Duodenal mucosa (tissue), 2 donors: ENCODE measurements at regions not wholly inside any gene's neighbourhood (a gene's known extent, or its start where the extent isn't known, plus 50 kb on each side); places are given as distances from the start of the nearest gene placed in this dataset.
"Not testable (repeated sequence)": the region's sequence is repeated elsewhere in the genome, so short reads cannot be mapped to it uniquely, and the experiment has no call there.

Source experiments
- H3K27ac ChIP-seq: one replicate; pipeline ENCODE4 v1.7.0; 2013; ENCODE audit warnings: low read depth, low read length
- H3K27me3 ChIP-seq, 2 donors: one replicate each; pipeline ENCODE4 v1.7.0; 2013; ENCODE audit warnings: low read length in 2 of 2, control low read depth in 1 of 2; ENCODE audit not compliant: insufficient read depth in 2 of 2, control insufficient read depth in 1 of 2
- H3K36me3 ChIP-seq, 2 donors: one replicate each; pipeline ENCODE4 v1.7.0; 2013; ENCODE audit warnings: low read length in 2 of 2, control low read depth in 1 of 2; ENCODE audit not compliant: insufficient read depth in 2 of 2, control insufficient read depth in 1 of 2
- H3K4me1 ChIP-seq, 2 donors: one replicate each; pipeline ENCODE4 v1.7.0; 2013; ENCODE audit warnings: low read length in 2 of 2, control low read depth in 1 of 2; ENCODE audit not compliant: insufficient read depth in 2 of 2, control insufficient read depth in 1 of 2
- H3K4me3 ChIP-seq, 2 donors: one replicate each; pipeline ENCODE4 v1.7.0; 2013; ENCODE audit warnings: low read length in 2 of 2, low read depth in 1 of 2
- H3K9ac ChIP-seq, 2 donors: one replicate each; pipeline ENCODE4 v1.7.0; 2013; ENCODE audit warnings: low read length in 2 of 2, low read depth in 1 of 2
- H3K9me3 ChIP-seq, 2 donors: one replicate each; pipeline ENCODE4 v1.7.0; 2013; ENCODE audit warnings: low read length in 2 of 2, control low read depth in 1 of 2; ENCODE audit not compliant: control insufficient read depth in 1 of 2

DNA sequence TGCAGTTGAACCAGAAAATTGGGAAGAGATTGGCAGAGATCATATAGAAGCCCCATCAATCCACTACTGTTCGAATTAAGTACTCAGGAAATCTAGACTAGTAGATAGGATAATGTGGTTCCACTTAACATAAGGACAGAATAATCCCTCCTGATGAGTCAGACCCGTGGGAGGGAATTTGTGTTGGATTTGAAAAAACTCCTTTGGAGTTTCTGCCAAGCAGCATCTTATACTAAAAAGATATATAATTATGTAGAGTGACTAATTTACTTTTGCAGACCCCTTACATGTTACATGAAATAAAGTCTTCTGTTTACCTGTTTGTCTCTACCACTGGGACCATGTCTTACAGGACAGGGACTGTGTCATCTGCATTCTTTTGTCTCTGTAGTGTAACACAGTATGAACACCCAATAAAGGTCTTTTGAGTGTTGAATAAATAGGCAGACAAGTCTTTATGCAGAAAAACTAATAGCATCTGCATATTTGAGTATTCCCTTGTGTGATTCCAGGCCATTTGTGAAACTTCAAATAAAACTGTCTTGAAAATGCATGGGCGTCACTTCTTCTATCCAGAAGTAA is 122.6 kb upstream of the DNAJC10 start:
- Histone ChIP-seq H3K9me3 (no peaks in the 10 kb centered on the region), H3K4me3 (no peak overlapping the region), H3K4me1 (no peaks in the 10 kb centered on the region), H3K27ac (no peak overlapping the region), H3K36me3 (no peaks in the 10 kb centered on the region), H3K9ac (no peak overlapping the region), H3K27me3 (no peaks in the 10 kb centered on the region)

DNA sequence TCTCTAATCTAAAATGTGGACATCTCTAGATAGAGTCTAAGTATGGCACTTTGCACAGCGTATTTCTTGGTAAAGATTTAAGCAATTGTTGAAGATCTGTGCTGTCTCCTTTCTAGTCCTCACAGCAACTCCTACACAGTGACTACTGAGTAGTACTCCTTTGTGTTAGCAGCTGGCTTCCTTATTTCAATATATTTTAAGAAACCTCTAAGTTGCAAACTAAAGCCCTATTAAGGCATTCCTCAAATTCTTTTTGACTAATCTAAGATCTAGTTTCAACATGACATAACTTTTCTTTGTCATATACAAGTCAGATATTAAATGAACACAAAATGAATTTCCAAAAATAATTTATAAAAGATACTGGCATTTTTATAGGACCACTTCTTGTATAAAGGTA is 121.8 kb upstream of the DNAJC10 start:
- H3K9me3 ChIP-seq, result no peaks in the 10 kb centered on the region
- no peaks in the 10 kb centered on the region for H3K36me3 ChIP-seq
- no peaks in the 10 kb centered on the region for H3K4me1 ChIP-seq
- no peaks in the 10 kb centered on the region for H3K27me3 ChIP-seq
- H3K9ac ChIP-seq, result no peak overlapping the region
- H3K4me3 ChIP-seq, result no peak overlapping the region
- no peak overlapping the region for H3K27ac ChIP-seq

- Histone ChIP-seq H3K36me3 (no peaks in the 10 kb centered on the region), H3K4me3 (no peak overlapping the region), H3K9ac (no peak overlapping the region), H3K27me3 (no peaks in the 10 kb centered on the region), H3K4me1 (no peaks in the 10 kb centered on the region), H3K27ac (no peak overlapping the region), H3K9me3 (no peaks in the 10 kb centered on the region)
These were observed 120.4 kb upstream of the DNAJC10 start for GRCh38 chr2:182595650-182596049.

DNA sequence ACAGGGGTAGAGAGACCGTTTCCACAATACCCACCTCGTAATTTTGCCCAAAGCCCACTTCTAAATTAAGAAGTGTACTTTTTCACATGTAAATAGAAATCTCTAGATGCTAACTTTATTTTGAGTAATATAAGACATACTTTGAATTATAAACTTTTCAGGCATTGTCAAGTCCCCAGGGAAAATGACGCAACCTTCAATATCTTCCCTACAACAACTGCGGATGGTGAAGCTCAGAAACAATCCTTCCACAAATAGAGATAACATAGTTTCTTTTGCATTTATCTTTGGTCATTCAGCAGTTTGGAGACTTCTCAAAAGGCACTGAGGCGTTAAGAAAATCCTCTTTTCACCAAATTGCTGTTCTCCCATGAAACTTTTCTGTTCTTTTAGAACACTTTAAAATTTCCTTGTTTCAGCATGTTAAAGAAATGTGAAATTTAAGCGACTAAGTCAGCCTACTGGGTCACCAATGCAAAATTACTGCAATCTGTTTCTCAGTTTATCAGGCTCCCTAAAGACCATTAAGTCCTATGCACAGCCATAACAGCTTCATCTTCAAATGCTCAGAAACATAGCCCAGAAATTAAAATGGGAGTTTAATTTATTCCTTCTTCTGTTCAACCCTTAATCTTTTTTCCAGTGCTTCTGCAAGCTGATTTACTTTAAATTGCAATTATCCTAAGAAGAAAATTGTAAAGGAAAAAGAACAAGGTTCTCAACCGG is 118.3 kb upstream of the DNAJC10 start:
- no peaks in the 10 kb centered on the region for H3K4me1 ChIP-seq
- no peak overlapping the region for H3K9ac ChIP-seq
- no peak overlapping the region for H3K27ac ChIP-seq
- no peaks in the 10 kb centered on the region for H3K9me3 ChIP-seq
- H3K4me3 ChIP-seq, result no peak overlapping the region
- no peaks in the 10 kb centered on the region for H3K36me3 ChIP-seq
- no peaks in the 10 kb centered on the region for H3K27me3 ChIP-seq

- Histone ChIP-seq H3K36me3 (no peaks in the 10 kb centered on the region), H3K9me3 (no peaks in the 10 kb centered on the region), H3K4me3 (no peak overlapping the region), H3K27ac (no peak overlapping the region), H3K9ac (no peak overlapping the region), H3K27me3 (no peaks in the 10 kb centered on the region), H3K4me1 (no peaks in the 10 kb centered on the region)
These were observed 117.4 kb upstream of the DNAJC10 start for GRCh38 chr2:182598626-182599025.

GRCh38 chr2:182605166-182605565 is 110.9 kb upstream of the DNAJC10 start:
- Histone ChIP-seq H3K27me3 (no peaks in the 10 kb centered on the region), H3K36me3 (no peaks in the 10 kb centered on the region), H3K4me3 (no peak overlapping the region), H3K27ac (no peak overlapping the region), H3K9ac (no peak overlapping the region), H3K4me1 (no peaks in the 10 kb centered on the region), H3K9me3 (no peaks in the 10 kb centered on the region)

DNA sequence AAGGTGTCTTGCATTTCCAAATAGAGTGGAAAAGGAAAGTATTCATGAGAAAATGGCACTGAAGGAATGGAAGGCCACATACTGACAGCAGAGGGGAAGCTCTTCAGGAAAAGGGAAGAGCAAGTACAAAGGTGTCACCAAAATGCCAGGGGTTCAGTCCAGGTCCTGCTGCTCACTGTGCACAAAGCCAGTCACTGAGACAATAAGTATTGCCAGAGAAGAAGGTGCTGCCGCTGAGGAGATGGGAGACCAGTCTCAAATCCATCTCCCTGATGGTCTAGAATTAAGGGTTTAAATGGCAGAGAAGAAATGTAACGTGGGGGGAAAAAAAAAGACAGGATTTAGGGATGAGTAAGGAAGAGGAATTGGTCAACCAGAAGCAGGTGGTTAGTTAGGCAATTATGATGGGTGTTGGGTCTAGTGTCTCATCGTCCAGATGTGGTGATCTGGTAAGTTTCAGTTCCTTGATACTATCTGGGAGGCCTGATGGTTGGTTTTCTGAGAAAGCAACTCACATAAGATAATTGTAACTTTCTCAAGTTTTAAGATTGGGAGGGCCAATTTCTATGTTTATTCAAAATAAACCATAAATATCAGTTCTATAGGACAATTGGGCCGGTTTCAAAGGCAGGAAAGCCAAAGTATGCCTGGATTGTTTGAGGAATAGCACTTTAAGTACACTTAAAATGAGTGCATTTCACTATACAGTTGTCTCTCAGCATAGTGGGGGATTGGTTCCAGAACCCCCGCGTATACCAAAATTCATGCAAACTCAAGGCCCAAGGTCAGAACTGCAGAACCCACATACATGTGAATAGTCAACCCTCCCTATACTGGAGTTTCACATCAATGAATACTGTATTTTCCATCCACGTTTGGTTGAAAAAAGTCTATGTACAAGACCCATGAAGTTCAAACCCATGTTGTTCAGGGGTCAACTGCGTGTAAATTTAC is 109.1 kb upstream of the DNAJC10 start:
- Histone ChIP-seq H3K9me3 (no peaks in the 10 kb centered on the region), H3K27me3 (no peaks in the 10 kb centered on the region), H3K36me3 (no peaks in the 10 kb centered on the region), H3K4me3 (no peak overlapping the region), H3K9ac (no peak overlapping the region), H3K27ac (no peak overlapping the region), H3K4me1 (no peaks in the 10 kb centered on the region)

DNA sequence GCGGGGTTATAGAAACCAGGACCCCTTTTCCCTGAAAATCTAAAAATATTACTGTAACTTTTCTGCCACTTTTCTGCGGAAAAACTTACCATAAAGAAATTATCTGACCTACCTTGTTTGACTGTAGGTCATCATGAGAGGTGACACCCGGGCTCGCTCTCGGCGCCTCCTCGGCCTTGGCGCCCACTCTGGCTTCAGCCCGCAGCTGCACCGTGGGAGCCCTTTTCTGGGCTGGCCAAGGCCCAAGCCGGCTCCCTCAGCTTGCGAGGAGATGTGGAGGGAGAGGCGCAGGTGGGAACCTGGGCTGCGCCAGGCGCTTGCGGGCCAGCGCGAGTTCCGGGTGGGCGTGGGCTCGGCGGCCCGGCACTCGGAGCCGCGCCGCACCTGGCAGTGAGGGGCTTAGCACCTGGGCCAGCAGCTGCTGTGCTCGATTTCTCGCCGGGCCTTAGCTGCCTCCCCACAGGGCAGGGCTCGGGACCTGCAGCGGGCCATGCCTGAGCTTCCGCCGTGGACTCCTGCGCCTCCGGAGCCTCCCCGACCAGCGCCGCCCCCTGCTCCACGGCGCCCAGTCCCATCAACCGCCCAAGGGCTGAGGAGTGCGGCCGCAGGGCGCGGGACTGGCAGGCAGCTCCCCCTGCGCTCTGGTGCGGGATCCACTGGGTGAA is 107.7 kb upstream of the DNAJC10 start:
- no peaks in the 10 kb centered on the region for H3K9me3 ChIP-seq
- H3K4me1 ChIP-seq, result no peaks in the 10 kb centered on the region
- H3K27me3 ChIP-seq, result no peaks in the 10 kb centered on the region
- H3K4me3 ChIP-seq, result no peak overlapping the region
- no peaks in the 10 kb centered on the region for H3K36me3 ChIP-seq
- no peak overlapping the region for H3K9ac ChIP-seq
- H3K27ac ChIP-seq, result no peak overlapping the region

GRCh38 chr2:182609005-182609404 is 107.1 kb upstream of the DNAJC10 start:
- not testable (repeated sequence) for H3K9me3 ChIP-seq, H3K9ac ChIP-seq, H3K27me3 ChIP-seq, H3K4me3 ChIP-seq, H3K27ac ChIP-seq, H3K36me3 ChIP-seq, H3K4me1 ChIP-seq

GRCh38 chr2:182610231-182610630 is 105.8 kb upstream of the DNAJC10 start:
- H3K9me3 ChIP-seq, result no peaks in the 10 kb centered on the region
- H3K4me3 ChIP-seq, result no peak overlapping the region
- no peak overlapping the region for H3K27ac ChIP-seq
- H3K9ac ChIP-seq, result no peak overlapping the region
- H3K27me3 ChIP-seq, result no peaks in the 10 kb centered on the region
- H3K36me3 ChIP-seq, result no peaks in the 10 kb centered on the region
- no peaks in the 10 kb centered on the region for H3K4me1 ChIP-seq
